ENCODE measurements at regions not wholly inside any gene's neighbourhood (a gene's known extent, or its start where the extent isn't known, plus 50 kb on each side); places are given as distances from the start of the nearest gene placed in this dataset.

DNA sequence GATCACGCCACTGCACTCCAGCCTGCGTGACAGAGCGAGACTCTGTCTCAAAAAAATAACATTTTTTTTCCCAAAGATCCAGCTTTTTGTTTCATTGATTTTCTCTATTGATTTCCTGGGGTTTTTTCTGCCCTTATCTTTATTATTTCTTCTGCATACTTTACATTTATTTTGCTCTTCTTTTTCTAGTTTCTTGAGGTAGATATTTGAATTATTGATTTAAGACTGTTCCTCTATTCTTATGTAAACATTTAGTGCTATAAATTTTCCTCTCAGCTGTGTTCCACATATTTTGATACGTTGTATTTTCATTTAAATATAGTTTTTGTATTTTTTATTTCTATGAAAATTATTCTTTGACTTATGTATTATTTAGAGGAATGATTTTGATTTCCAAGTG is 89.8 kb downstream of the TEX51 start:
- TF ChIP-seq POLR2AphosphoS5 (IDR thresholded peaks at IDR 0.05): no peak
- TF ChIP-seq, protein P1, sequence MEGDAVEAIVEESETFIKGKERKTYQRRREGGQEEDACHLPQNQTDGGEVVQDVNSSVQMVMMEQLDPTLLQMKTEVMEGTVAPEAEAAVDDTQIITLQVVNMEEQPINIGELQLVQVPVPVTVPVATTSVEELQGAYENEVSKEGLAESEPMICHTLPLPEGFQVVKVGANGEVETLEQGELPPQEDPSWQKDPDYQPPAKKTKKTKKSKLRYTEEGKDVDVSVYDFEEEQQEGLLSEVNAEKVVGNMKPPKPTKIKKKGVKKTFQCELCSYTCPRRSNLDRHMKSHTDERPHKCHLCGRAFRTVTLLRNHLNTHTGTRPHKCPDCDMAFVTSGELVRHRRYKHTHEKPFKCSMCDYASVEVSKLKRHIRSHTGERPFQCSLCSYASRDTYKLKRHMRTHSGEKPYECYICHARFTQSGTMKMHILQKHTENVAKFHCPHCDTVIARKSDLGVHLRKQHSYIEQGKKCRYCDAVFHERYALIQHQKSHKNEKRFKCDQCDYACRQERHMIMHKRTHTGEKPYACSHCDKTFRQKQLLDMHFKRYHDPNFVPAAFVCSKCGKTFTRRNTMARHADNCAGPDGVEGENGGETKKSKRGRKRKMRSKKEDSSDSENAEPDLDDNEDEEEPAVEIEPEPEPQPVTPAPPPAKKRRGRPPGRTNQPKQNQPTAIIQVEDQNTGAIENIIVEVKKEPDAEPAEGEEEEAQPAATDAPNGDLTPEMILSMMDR (IDR thresholded peaks at IDR 0.05 in 8 of 11, conservative IDR thresholded peaks at IDR 0.05 in 3 of 11): no peak
- no peak for TF ChIP-seq POLR2A (IDR thresholded peaks at IDR 0.05)
